ENCODE measurements at regions not wholly inside any gene's neighbourhood (a gene's known extent, or its start where the extent isn't known, plus 50 kb on each side); places are given as distances from the start of the nearest gene placed in this dataset.

DNA sequence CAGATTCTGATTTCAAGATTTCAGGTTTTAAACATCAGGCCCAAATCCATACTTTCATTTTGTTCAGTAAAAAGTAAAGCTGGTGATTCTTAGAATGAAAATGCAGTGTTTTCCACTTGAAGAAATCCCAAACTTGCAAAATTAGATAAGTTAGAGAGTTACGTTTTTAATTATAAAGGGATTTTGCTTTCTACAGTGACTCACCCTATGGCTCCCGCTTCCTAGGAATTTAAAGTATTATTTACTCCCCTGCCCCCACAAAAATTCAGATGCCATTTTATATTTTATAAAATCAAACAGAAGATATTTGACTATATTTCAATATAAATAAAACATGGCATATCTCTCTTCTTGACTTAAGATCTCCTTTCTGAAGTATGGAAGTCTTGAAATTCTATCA, 402.9 kb downstream of the ZSWIM6 start:
- no peak for FAIRE-seq
- no peak for DNase-seq (ENCODE audit: insufficient read length, low spot score)
- TF ChIP-seq, protein P1, sequence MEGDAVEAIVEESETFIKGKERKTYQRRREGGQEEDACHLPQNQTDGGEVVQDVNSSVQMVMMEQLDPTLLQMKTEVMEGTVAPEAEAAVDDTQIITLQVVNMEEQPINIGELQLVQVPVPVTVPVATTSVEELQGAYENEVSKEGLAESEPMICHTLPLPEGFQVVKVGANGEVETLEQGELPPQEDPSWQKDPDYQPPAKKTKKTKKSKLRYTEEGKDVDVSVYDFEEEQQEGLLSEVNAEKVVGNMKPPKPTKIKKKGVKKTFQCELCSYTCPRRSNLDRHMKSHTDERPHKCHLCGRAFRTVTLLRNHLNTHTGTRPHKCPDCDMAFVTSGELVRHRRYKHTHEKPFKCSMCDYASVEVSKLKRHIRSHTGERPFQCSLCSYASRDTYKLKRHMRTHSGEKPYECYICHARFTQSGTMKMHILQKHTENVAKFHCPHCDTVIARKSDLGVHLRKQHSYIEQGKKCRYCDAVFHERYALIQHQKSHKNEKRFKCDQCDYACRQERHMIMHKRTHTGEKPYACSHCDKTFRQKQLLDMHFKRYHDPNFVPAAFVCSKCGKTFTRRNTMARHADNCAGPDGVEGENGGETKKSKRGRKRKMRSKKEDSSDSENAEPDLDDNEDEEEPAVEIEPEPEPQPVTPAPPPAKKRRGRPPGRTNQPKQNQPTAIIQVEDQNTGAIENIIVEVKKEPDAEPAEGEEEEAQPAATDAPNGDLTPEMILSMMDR (IDR thresholded peaks at IDR 0.05; ENCODE audit: insufficient read depth, missing control alignments) = no peak

DNA sequence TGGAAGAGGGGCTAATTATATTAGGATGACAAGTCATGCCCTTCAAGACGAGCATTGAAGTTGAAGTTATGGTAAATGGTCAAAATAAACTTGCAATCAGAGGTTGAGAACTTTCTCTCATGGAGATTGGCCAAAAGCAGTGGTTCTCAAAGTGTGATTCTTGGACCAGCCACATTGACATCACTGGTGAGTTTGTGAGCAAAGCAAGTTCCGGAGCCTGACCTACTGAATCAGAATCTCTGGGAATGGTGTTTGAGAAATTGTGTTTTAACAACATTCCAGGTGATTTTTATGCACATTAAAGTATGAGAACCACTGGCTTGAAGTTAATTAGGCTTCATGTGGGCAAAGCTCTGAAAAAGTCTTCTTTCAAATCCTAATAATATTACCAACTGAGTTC, 403.5 kb downstream of the ZSWIM6 start:
- FAIRE-seq (no peak), DNase-seq (ENCODE audit: insufficient read length, low spot score) (no peak)
- TF ChIP-seq, protein P1 (IDR thresholded peaks at IDR 0.05; ENCODE audit: insufficient read depth, missing control alignments) = no peak

DNA sequence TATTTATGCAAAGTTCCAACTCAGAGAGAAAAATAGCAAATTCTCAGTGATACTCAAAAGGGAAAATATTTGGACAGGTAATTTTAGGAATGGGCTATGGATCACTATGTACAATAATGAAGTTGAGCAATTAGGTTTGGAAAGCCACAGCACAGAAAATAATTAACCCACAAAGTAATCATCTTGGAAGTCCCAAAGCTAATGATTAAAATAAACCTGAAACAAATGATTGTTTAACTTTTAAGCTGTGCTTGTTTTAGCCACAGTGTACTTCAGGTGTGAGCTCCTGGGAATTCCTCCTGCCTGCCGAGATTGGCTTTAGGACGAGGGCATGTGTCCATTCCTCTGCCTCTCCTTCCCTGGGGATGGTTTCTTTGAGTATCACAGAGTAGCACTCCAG, 403.9 kb downstream of the ZSWIM6 start:
- DNase-seq (ENCODE audit: insufficient read length, low spot score) (no peak), FAIRE-seq (no peak)
- TF ChIP-seq, protein P1 (IDR thresholded peaks at IDR 0.05; ENCODE audit: insufficient read depth, missing control alignments) = no peak

DNA sequence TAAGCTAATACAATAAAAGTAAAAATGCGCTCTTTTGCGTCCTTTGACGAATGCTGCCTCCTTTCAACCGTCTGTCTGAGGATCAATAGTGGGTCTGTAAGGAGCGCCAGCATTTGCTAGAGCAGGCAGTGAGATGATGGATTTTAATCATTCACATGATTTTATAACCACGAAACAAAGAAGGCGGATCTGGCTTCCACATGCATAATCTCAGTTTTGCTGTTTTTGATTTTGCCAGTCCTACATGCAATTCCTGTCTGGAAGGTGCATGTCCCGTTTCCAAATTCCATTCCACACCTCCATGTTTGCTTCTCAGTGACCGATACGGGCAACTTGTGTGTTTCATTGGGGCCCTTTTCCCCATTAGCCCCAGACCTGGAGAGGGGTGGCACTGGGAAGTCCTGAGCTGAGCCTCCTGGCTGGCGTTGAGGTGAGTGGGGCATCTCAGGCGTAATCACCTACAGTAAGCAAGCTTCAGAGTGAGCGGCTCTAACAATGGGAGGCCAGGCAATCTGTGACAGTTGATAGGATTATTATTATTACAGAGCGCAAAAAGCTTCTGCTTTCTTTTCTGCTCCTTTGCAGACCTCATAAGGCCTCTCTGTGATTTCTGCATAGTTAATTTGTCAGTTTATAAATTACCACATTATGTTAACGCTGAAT, 405.4 kb downstream of the ZSWIM6 start:
- TF ChIP-seq, protein P1 (IDR thresholded peaks at IDR 0.05; ENCODE audit: insufficient read depth, missing control alignments) = no peak
- FAIRE-seq = no peak
- DNase-seq (ENCODE audit: insufficient read length, low spot score) = no peak

DNA sequence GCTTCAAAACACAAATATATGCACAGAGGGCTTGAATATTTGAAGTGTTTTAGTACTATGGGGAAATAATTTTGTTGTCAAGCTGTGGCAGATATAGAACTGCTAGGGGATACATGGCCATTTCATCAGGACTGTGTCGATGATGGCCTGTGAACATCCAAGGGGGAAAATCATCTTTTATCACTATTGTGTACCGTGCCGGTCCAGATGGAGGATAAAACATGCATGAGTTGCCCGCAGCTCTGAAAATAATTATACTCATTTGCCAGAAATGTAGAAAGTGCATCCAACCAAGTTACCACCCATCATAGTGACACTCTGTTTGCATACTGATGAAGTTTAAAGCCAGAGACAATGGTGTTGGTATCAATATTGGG, 405.9 kb downstream of the ZSWIM6 start:
- no peak for DNase-seq (ENCODE audit: insufficient read length, low spot score)
- TF ChIP-seq, protein P1 (IDR thresholded peaks at IDR 0.05; ENCODE audit: insufficient read depth, missing control alignments) = no peak
- no peak for FAIRE-seq

DNA sequence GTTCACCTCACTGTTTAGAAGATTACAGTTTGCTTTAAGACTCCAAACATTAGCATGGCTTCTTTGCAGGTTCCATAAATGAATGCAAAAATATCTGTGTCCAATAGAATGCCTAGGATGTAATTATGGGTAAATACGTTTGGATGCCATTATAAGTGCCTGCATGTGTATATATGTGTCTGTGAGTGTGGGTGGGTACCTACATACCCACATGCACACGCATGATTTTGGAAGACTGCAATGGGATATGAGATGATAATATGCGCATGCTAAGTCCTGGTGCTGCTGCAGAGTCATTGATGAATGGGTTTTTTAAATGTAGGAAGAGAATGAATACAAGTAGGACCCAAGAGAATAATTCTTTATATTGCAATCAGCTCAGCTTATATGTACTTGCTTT, 406.4 kb downstream of the ZSWIM6 start:
- TF ChIP-seq, protein P1 (IDR thresholded peaks at IDR 0.05; ENCODE audit: insufficient read depth, missing control alignments) = no peak
- no peak for FAIRE-seq
- no peak for DNase-seq (ENCODE audit: insufficient read length, low spot score)

DNA sequence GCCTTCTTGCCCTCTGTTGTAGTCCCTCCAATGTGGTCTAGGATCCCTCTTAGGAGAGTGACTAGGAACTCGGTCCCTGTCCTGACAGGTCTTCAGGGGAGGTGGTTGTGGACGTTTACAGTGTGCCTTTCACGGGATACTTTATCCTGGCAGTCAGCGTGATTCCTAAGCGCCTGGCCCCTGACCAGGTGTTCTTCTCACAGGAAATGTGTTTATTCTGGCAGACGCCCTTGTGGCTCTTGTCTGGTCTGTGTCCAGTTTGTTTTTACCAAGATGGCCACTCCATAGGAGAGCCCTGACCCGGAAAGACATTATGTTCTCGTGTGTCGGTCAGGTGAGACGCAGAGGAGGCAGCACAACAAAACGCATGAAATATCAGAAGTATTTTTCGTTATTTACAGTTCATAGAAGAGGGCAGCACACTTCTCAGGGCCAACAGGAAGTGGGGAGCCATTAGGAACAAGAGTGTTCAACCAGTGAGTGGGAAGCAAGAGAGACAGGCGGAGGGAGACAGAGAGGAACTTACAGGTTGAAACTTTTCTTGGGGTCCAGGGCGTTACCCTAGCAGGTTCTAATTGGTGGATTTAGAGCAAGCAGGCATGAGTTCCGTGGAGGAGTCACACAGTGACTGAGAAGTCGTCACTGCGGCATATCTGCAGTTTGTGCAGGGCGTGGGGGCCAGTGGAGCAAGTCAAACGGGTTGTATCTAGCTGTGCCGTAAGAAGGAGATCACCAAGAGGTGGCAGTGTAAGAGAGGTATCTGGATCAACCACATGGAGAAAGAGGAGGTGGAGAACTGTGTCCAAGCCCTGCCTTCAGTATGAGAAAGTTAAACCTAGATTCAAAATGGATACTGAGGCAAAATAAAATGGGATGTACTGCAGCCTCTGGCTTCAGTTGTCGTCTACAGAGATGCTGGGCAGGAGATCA, 412.9 kb downstream of the ZSWIM6 start:
- TF ChIP-seq, protein P1 (IDR thresholded peaks at IDR 0.05; ENCODE audit: insufficient read depth, missing control alignments) = no peak
- DNase-seq (ENCODE audit: insufficient read length, low spot score) = no peak
- FAIRE-seq = no peak
